HG02885 (cell line): ENCODE measurements at regions not wholly inside any gene's neighbourhood (a gene's known extent, or its start where the extent isn't known, plus 50 kb on each side); places are given as distances from the start of the nearest gene placed in this dataset.
A peak's percentile ranks its signal among the peaks of the same experiment; 100 is the strongest.

ENCODE experiments used
- ATAC-seq: cut with Tn5 transposase; IDR thresholded peaks from one replicate; pipeline ENCODE4 v1.9.1; 2021; ENCODE audit warnings: mild to moderate bottlenecking; ENCODE audit not compliant: unreplicated experiment, poor library complexity

DNA sequence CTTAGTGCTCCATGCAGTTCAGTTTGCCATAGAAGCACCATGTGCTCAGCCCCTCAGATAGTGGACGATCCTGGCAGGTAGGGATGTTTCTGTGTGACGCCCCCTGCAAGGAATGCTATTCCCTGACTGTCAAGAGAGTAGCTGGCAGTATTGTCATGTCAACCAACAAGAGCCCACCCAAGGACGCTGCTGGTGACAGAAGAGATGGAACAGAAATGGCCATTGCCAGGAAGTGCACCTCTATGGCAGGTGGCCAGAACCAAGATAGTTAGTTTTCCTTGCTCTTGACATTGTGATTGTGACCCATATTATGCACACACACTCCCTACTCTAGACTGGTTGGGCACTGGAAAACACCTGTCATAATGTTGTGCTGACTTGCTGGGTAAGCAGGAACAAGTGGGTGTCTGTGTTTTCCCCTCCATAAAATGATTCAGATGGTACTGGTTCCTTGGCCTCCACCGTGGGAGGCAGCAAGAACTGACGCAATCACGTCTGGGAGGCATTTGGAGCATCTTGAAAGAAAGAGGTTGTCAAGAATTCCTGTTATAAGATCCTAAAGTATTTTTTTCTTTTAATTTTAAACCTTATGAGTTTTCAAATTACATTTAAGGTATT, 507.9 kb downstream of the MID1IP1 start:
- peak; percentile 56 for ATAC-seq

DNA sequence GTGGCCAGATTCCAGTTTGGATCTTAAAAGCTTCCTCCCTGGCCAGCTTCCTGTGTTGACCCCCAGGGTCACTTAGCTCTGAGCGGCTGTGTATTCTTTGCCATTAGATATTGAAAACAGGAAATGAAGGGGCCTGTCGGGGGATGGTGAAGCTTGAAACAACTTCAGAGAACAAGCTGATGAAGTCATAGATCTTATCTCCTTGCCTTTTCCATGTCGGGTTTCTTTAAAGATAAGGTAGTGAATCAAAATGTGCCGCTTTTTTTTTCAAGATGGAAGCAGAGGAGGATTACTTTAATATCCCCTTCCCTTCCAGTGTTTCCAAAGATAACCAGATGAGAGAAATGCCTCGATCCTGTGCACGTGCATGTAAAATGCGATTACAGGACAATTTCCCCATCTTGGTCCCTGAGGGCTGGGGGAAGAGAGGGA, 508.5 kb downstream of the MID1IP1 start:
- no peak for ATAC-seq

DNA sequence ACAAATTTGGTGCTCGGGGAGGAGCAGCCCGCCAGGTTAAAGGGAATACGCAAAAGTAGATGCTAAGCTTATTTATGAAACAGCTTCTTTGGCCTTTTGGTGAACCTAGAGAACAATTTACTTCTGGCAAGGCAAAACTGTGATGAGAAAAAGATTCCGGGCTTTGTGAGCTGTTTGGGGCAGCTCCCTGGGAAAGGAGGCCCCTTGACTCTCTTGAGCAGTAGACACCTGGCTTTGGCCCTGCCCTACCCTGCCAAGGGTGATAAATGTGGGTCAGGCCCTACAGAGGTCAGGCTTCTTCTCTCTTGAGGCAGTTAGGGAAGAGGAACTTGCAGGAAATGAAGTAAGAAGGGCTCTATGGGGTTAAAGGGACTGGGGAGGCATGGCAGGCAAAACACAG, 509.6 kb downstream of the MID1IP1 start:
- no peak for ATAC-seq

DNA sequence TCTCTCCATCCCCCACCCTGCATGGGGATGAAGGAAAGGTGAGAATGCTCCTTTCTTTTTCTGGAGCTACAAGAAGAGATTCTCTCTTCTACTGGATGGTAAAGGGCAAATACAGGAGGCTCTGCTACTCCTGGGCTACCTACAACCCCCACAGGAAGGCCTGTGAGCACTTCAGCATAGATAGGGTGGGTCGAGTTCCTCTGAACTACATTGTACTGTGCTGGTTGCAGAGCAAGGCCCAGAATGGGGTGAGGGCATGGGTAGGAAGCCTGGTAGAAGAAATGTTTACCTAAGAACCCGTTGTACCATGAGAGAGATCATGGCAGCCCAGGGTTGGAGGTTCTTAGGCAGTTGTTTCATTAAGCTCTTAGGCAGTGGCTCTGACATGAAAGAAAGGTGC, 510.4 kb downstream of the MID1IP1 start:
- no peak for ATAC-seq

DNA sequence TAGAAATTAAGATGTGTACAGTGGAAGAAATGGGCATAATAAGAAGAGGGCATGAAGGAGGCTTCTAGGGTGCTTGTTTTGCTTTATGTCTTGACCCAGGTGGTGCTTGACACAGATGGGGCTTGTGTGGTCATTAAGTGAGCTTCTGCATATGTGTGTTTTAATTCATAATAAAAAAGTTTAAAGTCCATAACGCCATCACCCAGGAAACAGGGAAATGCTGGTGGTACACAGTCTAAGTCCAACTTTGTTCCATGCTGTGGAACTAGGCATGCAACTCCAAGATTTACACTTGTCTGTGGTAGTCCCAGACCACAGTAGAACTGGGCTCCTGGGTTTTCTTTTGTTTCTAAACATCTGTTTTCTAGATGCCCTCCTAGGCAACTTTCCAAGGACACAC, 511.9 kb downstream of the MID1IP1 start:
- no peak for ATAC-seq

DNA sequence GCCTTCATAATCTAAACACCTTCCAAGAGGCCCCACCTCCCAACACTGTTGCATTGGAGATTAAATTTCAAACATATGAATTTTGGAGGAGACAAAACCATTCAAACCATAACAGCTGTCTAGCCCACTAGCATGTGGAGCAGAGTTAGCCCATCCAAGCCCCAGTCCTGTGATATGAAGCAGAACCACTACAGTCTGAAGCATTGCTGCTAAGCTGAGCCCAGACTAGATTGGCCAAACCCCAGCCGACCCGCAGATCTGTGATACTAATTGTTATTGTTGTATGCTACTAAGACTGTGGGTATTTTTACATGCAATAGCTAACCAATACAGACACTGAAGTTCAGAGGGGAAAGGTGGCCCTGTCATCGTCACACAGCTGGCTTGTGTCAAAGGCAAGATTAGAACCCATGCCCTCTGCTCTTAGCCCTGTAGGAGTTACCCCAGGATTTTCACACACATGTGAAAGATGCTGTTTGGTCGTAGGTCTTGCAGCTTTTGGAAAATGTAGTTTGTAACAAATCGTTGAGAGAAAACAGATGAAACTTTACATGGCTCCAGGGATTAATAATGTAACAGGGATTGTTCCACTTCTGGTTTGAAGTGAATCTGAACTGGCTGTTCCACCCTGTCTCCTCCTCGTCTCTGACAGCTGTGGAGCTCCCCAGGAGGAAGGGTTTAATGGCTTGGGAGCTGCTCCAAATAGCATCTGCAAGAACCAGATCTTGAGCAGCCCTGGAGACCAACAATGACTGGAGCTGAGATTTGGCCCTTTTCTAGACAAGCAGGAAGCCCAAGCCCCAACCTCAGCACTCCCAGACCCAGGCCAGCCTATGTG, 517.5 kb downstream of the MID1IP1 start:
- ATAC-seq, result no peak

DNA sequence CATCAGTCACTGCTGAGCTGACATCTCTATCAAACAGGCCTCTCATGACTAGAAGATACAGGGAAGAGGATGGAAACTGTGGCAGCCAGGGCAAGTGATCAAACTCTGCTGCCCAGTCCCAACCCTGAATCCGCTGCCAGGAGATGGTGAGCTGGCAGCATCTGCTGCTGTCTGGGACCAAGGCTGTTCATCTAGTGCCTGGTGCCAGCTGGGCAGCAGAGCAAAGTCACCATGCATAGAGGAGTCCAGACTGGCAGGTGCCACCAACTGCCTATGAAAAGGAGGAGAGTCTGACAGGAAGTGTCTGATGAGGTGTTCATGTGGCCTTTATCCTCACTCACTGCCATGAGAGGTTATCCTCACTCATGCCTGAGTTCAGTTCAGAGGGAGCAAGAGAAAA, 518.9 kb downstream of the MID1IP1 start:
- ATAC-seq, result no peak

DNA sequence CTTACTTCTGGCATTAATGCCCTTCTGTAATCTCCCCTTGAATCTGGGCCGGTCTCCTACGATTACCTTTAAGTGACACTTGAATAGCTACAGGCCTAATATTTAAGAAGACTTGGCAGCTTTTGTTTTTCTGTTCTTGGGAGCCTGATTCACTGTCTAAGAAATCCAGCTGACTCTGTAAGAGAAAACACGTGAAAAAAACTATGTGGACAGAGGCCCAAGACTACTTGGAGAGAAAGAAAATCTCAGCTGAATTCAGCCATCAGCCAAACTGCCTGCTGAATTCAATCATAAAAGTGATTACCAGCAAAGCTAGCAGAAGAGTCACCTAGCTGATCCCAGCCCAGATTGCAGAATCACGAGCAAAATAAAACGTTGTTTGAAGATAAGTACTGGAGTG, 521.2 kb downstream of the MID1IP1 start:
- no peak for ATAC-seq

DNA sequence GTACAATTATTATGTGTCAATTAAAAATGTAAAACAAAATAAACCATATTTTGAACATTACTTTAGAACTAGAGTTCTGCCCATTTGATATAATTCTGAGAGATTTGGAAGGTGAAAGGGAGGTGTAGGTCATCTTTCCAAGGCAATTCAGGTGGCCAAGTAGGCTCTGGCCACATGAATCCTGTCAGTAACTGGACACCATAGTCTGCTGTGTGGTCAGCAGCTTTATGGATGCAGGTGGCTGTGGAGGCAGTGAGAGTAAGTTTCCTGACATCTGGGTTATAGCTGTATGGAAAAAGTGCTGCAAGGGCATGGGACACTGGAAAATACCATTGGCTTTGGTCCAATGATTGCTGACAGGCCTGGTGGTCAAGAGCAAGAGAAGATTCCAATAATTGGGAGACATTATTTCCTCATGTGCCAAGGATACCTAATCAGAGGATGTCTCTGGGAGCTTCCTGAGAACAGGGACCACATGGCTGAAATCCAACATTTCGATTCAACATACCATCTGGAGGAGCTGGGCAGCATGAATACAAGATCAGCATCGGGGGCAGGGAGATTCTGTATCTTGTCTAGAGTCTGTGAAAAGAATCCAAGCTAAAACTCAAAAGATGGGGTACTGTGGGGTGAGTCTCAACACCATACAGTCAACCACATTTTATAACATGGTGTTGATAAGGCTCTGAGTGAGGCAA, 523.1 kb downstream of the MID1IP1 start:
- no peak for ATAC-seq

DNA sequence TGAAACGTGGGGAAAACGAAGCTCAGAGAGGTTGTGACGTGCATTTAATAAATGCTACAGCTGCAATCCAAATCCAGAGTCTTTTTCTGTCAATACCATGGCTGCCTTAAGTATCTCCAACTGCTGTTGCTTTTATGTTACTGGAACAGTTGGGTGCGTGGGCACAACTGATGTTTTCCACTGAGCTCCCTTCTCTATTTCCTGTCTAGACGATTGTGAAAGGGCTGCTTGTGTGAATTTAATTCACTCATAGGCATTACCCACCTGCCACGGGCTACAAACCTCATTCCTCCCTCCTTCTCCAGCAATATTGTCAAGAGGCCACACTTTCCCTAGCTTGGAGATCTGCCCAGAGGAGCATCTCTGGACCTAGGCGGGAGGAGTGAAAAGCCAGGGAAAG, 526.0 kb downstream of the MID1IP1 start:
- no peak for ATAC-seq

DNA sequence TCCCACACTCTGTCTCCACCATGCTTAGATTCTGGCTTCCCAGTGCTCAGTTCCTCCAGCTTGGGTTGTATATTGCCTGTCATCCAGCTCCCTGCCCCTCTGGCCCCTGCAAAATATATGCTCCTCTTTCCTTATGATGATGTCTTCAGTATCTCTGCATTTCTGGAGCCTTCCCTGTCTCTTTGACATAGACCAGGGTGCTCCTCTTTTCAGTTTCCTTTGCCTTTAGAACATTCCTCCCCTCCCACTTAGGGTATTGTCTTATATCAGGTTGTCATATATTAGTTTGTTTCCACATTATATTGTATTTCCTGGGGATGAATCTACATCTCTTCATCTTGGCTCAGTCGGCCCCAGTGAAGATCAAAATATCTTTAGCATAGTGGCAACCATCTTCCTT, 526.4 kb downstream of the MID1IP1 start:
- no peak for ATAC-seq

DNA sequence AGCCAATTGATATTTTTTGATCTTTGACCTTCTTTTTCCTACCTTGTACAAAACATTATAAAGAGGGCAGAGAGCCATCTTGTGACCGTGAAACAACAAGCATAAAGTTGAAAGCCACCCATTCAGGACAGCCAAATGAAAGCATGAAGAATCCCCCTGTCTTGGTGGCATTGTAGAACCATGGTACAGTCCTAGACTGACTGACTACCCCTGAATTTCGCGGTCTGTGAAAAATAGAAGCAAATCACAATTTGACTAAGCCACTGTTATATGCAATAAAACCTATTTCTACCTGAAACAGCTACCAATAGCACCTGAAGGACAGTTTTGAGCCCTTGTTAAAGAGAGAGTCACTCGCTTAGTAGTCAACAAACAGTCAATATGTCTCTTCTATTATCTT, 527.4 kb downstream of the MID1IP1 start:
- no peak for ATAC-seq

DNA sequence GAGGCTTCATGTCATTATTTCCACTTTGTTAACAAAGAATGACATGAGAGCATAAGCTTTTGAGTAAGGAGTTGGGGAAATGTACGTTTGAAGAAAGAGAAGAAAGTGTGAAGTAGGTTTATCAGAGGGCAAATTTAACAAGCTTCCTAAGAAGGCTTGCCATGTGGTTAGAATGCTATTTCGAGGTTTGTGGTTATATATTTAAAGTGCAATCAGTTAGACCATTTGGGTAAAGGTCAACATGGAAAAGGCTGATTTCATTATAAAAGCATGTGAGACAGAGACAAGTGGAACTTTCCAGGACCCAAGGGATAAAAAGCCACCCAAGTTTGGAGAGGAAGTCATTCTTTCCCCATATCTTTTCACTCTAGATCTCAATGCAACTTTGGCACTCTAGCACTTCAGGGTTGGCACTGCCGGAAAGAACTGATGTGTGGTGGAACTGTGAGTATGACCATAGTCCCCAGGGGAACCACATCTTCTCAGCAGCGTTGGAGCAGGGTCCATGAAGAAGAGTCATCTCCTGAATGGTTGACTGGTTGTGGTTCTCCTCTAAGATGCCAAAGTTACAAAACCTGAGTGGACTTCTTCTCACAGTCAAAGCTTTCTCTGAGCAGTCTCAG, 529.9 kb downstream of the MID1IP1 start:
- no peak for ATAC-seq

DNA sequence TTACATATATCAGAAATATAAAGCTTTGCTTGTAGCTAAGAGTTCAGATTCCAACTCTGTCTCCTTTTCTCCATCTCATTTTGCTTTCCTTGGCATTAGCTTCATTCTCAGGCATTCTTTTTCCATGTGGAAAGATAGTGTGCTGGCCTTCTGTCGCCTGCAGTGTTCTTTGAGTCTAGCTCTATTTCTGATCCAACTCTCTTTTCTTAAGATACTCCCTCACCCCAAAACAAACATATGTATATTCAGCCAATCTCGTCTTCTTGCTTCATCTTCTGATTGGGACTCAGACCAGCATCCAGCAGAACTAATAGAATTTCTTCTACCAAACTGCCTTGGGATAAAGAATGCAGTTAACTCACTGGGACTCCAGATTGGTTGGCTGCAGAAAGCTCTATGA, 532.2 kb downstream of the MID1IP1 start:
- ATAC-seq, result no peak

DNA sequence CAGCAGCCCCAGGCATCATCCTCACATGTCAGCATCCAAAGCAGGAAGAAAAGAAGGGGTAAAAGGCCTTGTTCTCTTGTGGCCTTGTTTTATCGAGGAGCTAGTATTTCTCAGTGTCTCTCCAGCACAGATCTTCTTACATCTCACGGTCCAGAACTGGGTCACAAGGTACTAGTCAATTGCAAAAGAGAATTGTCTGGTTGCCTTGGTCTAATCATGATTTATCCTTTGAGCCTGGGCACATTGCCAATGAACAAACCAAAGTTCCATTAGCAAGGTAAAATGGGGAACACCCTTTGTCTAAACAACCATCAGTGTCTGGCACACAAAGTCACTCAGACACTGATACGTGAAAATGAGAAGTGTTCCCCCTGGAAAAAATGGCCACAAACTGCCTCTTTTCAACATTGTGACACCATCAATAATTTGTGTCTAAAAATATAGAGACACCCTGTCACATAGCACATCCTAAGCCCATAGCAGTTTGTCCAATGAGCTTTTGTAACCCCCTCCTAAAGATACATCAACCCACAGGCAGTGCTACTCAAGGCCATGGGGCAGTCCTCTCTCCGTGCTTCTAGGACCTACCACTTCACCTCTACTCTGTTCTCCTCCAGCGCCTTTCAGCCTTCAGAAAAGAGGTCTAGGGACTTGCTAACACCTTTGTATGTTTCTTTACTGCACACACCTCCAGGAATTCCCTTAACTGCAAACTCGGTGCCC, 534.4 kb downstream of the MID1IP1 start:
- no peak for ATAC-seq

DNA sequence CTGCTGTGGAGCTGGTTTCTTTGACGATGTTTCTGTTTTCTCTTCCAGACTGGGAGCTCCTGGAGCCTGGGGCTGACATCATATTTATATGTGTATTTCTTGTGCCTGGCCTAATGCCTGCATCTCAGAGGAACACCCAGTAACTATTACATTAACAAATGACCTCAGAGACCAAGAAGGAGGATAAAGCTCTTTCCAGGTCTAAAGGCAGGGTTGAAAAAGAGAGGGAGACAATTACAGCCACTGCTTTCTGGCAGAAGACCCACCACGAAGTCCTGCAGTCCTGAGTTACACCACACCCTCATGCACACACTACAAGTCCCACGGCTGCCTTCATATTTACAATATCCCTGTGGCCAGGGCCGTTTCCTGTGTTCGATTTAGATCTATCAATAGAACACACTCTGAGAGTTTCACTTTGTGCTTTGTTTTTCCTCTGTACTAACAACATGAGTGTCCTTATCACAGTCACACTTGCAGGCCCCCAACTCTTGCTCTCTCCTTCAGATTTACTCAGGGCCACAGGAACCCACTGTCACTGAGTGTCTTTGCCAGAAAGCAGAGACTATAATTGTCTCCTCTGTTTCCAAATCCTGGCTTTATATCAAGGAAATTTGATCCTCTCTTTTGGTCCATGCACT, 535.5 kb downstream of the MID1IP1 start:
- peak; percentile 83 for ATAC-seq

DNA sequence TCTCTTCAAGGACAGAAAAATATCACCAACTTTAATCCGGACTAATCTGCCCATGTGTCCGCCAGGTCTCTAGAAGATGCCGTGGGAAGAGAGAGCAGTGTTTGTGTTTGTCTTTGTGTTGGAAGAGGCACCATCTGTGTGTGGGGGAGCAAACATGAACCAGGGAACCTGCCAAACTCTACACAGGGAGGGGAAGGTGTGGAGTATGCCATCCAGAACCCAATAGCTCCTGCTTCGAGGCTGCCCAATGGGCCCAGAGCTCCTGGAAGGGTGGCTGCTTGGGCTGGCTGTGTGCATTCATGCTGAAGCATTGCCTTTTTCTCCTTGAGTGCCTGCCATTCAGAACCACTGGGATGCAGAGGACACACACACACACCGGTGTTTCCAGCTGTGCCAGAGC, 536.2 kb downstream of the MID1IP1 start:
- no peak for ATAC-seq

DNA sequence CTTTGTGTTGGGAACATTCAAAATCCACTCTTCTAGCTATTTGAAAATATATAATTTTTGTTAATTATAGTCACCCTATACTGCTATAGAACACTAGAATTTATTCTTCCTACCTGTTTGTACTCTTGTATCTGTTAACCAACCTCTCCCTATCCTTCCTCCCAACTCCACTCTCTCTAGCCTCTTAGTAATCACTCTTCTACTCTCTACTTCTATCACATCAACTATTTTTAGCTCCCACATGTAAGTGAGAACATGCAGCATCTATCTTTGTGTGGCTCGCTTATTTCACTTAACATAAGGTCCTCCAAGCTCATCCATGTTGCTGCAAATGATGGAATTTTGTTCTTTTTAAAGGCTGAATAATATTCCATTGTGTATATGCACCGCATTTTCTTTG, 537.3 kb downstream of the MID1IP1 start:
- ATAC-seq, result no peak

DNA sequence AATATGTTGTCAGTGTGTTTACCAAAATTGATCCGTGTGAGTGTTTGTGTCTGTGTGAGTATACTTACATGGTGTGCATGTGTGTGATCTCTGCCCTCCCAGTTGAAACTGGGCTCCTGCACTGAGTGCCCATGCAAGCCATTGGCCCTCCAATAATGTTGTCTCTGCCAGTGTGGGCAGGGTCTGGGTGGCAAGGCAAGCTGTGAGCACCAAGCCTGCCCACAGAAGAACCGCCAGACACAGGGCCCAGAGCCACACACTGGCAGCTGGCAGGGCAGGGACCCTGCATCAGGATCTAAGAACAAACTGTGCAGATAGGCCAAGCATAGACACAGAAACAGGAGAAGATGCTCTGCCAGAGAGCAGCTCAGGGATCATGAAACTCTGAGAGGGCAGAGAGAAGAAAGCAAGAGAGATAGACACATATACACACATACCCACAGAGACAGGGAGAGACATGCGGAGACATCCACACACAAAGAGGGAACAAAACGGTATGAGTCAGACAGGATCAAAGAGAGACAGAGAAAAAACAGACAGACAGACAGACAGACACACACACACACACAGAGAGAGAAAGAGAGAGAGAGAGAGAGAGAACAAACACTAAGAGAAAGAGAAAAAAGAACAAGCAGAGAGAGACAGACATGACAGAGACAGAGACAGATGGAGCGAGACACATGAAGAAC, 555.0 kb downstream of the MID1IP1 start:
- no peak for ATAC-seq
